PC-9 (cell line): ENCODE measurements at regions not wholly inside any gene's neighbourhood (a gene's known extent, or its start where the extent isn't known, plus 50 kb on each side); places are given as distances from the start of the nearest gene placed in this dataset.

Experiments used
- BruUV-seq: library from RNA; stranded (reverse); fragments of 400-500 nt; replicated peaks from 2 replicates; lab custom pipeline; 2021; lab: Mats Ljungman, UMichigan
- CTCF ChIA-PET: fragments of 300-600 bp; sonication (Branson Sonifier 250); formaldehyde crosslinking; loops from one replicate; lab custom pipeline; 2022; ENCODE audit warnings: antibody characterized with exemption; lab: Charles Lee
- POLR2A ChIA-PET: fragments of 300-600 bp; sonication (Branson Sonifier 250); formaldehyde crosslinking; loops from one replicate; lab custom pipeline; 2022; ENCODE audit warnings: antibody characterized with exemption; ENCODE audit not compliant: unreplicated experiment; lab: Charles Lee
- DNase-seq, 2 experiments: peaks; one replicate each; pipeline versions ENCODE4 v3.0.0 to v3.0.0-alpha.2; 2015 to 2022; ENCODE audit warnings: mixed read lengths in 1 of 2
- H2AFZ ChIP-seq: fragments of 200-600 bp; sonication (generic); 2 replicates; pipeline ENCODE4 v1.8.1; 2017; ENCODE audit warnings: antibody characterized with exemption
- H3F3A ChIP-seq: fragments of 200-600 bp; sonication (generic); 2 replicates; pipeline ENCODE4 v1.8.1; 2017; ENCODE audit warnings: antibody characterized with exemption, mild to moderate bottlenecking, low read depth; ENCODE audit not compliant: insufficient read depth
- H3K27ac ChIP-seq: fragments of 200-600 bp; sonication (generic); 2 replicates; pipeline ENCODE4 v1.6.1; 2016; ENCODE audit warnings: mixed run types
- H3K27me3 ChIP-seq: fragments of 200-600 bp; sonication (generic); 2 replicates; pipeline ENCODE4 v1.6.1; 2016; ENCODE audit warnings: low read depth, mixed run types; ENCODE audit not compliant: insufficient read depth
- H3K36me3 ChIP-seq: fragments of 200-600 bp; sonication (generic); 2 replicates; pipeline ENCODE4 v1.6.1; 2016; ENCODE audit warnings: low read depth, mixed run types
- H3K4me1 ChIP-seq: fragments of 200-600 bp; sonication (generic); replicated peaks from 2 replicates; pipeline ENCODE4 v1.6.1; 2016; ENCODE audit warnings: mixed run types; ENCODE audit not compliant: insufficient read depth
- H3K4me2 ChIP-seq: fragments of 200-600 bp; sonication (generic); 2 replicates; pipeline ENCODE4 v1.6.1; 2017; ENCODE audit warnings: mixed run types
- H3K4me3 ChIP-seq: fragments of 200-600 bp; sonication (generic); 2 replicates; pipeline ENCODE4 v1.6.1; 2016; ENCODE audit warnings: mixed run types
- H3K79me2 ChIP-seq: fragments of 200-600 bp; sonication (generic); 2 replicates; pipeline ENCODE4 v1.6.1; 2017; ENCODE audit warnings: low read depth, mixed run types
- H3K9me2 ChIP-seq: fragments of 200-600 bp; sonication (generic); 2 replicates; pipeline ENCODE4 v1.8.1; 2017; ENCODE audit warnings: mild to moderate bottlenecking; ENCODE audit not compliant: insufficient read depth
- H3K9me3 ChIP-seq: fragments of 200-600 bp; sonication (generic); 2 replicates; pipeline ENCODE4 v1.8.1; 2016; ENCODE audit warnings: low read depth; ENCODE audit not compliant: insufficient read depth
- H4K20me1 ChIP-seq: fragments of 200-600 bp; sonication (generic); 2 replicates; pipeline ENCODE4 v1.8.1; 2017; ENCODE audit not compliant: insufficient read depth
- CTCF ChIP-seq: fragments of 200-600 bp; sonication (generic); conservative IDR thresholded peaks from 2 replicates; pipeline ENCODE4 v1.6.1; 2017; ENCODE audit warnings: mixed run types, antibody characterized with exemption, mild to moderate bottlenecking, moderate library complexity
- EZH2 ChIP-seq: fragments of 200-600 bp; sonication (generic); IDR thresholded peaks from 2 replicates; pipeline ENCODE4 v1.8.0; 2017; ENCODE audit warnings: antibody characterized with exemption, low read depth
- intact Hi-C: fragments of 100-400 bp; cut with micrococcal nuclease; formaldehyde crosslinking; loops from one replicate; pipeline ENCODE4 v1.10.0; 2022; ENCODE audit not compliant: unreplicated experiment

- no peaks in the 10 kb centered on the region for H3K9me2 ChIP-seq
- no peaks in the 10 kb centered on the region for H3K79me2 ChIP-seq
- H3K27ac ChIP-seq = no peak overlapping the region
- CTCF ChIA-PET = interaction anchor here (0.5 kb wide), 1 partner anchor 102 kb away, joined by 4 read pairs; no protein-coding TSS in a partner anchor
- H2AFZ ChIP-seq = no peak overlapping the region
- H3K27me3 ChIP-seq = no peaks in the 10 kb centered on the region
- H3K9me3 ChIP-seq = no peaks in the 10 kb centered on the region
- POLR2A ChIA-PET = interaction anchor here (0.6 kb wide), 1 partner anchor 75 kb away, joined by 4 read pairs; no protein-coding TSS in a partner anchor
- no peaks in the 10 kb centered on the region for H3F3A ChIP-seq
- intact Hi-C loops = no loop called here
- no peaks in the 10 kb centered on the region for H3K4me1 ChIP-seq
- DNase-seq = no peak
- H3K4me2 ChIP-seq = no peak overlapping the region
- no peak for TF ChIP-seq EZH2
- no peak for TF ChIP-seq CTCF
- no peaks in the 10 kb centered on the region for H3K36me3 ChIP-seq
- no peaks in the 10 kb centered on the region for H4K20me1 ChIP-seq
- no TSS peak for BruUV-seq
- H3K4me3 ChIP-seq = no peak overlapping the region
These were observed 774.9 kb downstream of the ROBO2 start for GRCh38 chr3:77814845-77815244.

- Histone ChIP-seq H3K9me2 (no peaks in the 10 kb centered on the region), H4K20me1 (no peaks in the 10 kb centered on the region), H3K27ac (no peak overlapping the region), H3K9me3 (no peaks in the 10 kb centered on the region), H3K36me3 (no peaks in the 10 kb centered on the region), H2AFZ (no peak overlapping the region), H3K27me3 (no peaks in the 10 kb centered on the region), H3K79me2 (no peaks in the 10 kb centered on the region), H3K4me1 (no peaks in the 10 kb centered on the region), H3F3A (no peaks in the 10 kb centered on the region), H3K4me3 (no peak overlapping the region), H3K4me2 (no peak overlapping the region)
- intact Hi-C loops = no loop called here
- ChIA-PET POLR2A (interaction anchor here (0.6 kb wide), 1 partner anchor 76 kb away, joined by 4 read pairs; no protein-coding TSS in a partner anchor), CTCF (no interaction called here)
- no peak for DNase-seq
- no TSS peak for BruUV-seq
- TF ChIP-seq EZH2 = no peak
- TF ChIP-seq CTCF = no peak
These were observed 775.6 kb downstream of the ROBO2 start for GRCh38 chr3:77815467-77815866.

- no peak for DNase-seq
- Histone ChIP-seq H3K4me3 (no peak overlapping the region), H3K9me2 (no peaks in the 10 kb centered on the region), H3K27me3 (no peaks in the 10 kb centered on the region), H3K4me1 (no peaks in the 10 kb centered on the region), H3K36me3 (no peaks in the 10 kb centered on the region), H2AFZ (no peak overlapping the region), H3K4me2 (no peak overlapping the region), H3K27ac (no peak overlapping the region), H3K79me2 (no peaks in the 10 kb centered on the region), H3F3A (no peaks in the 10 kb centered on the region), H3K9me3 (no peaks in the 10 kb centered on the region; the same call in 1 of the 2 replicates), H4K20me1 (no peaks in the 10 kb centered on the region)
- ChIA-PET POLR2A (no interaction called here), CTCF (no interaction called here)
- intact Hi-C loops = no loop called here
- TF ChIP-seq EZH2 = no peak
- TF ChIP-seq CTCF = no peak
- BruUV-seq = no TSS peak
These were observed 776.5 kb downstream of the ROBO2 start for GRCh38 chr3:77816366-77816765.
